B cell (primary cell): ENCODE measurements at regions not wholly inside any gene's neighbourhood (a gene's known extent, or its start where the extent isn't known, plus 50 kb on each side); places are given as distances from the start of the nearest gene placed in this dataset.

Experiments
- ATAC-seq: fragments of 200-7000 bp; cut with Tn5 transposase; one replicate; pipeline ENCODE4 v1.10.0; 2021; ENCODE audit warnings: low read depth, mild to moderate bottlenecking, moderate number of reproducible peaks, moderate library complexity
- CTCF ChIA-PET: fragments of 350-600 bp; sonication (Branson Sonifier 250); formaldehyde crosslinking; loops from one replicate; lab custom pipeline; 2021; ENCODE audit warnings: antibody characterized with exemption, inconsistent platforms; lab: Charles Lee
- POLR2A ChIA-PET: fragments of 350-600 bp; sonication (Branson Sonifier 250); formaldehyde crosslinking; loops from one replicate; lab custom pipeline; 2021; ENCODE audit warnings: antibody characterized with exemption; lab: Charles Lee
- DNase-seq: peaks from one replicate; pipeline ENCODE4 v3.0.0; 2013
- H2AFZ ChIP-seq: 2 replicates; pipeline ENCODE4 v1.6.1; 2012; ENCODE audit warnings: mild to moderate bottlenecking, low read depth, low read length; ENCODE audit not compliant: insufficient read depth, poor library complexity, severe bottlenecking
- H3K27ac ChIP-seq, 2 donors: 1 replicate in 1 of 2; 2 replicates in 1 of 2; pipeline ENCODE4 v1.5.1; 2012 to 2013; ENCODE audit warnings: low read length in 2 of 2, mild to moderate bottlenecking in 2 of 2, moderate library complexity in 1 of 2
- H3K27me3 ChIP-seq, 4 experiments: fragments of 200-600 bp in 1 of 4; sonication (generic) in 1 of 4; replicated peaks in 1 of 4; 1 replicate in 2 of 4; 2 replicates in 2 of 4; pipeline versions ENCODE4 v1.6.1 to v1.7.0; 2013 to 2016; ENCODE audit warnings: low read length in 3 of 4, mild to moderate bottlenecking in 2 of 4, mixed read lengths in 1 of 4, moderate library complexity in 1 of 4; ENCODE audit not compliant: insufficient read depth in 4 of 4, control insufficient read depth in 3 of 4; ENCODE audit errors: control extremely low read depth in 1 of 4
- H3K36me3 ChIP-seq, 2 experiments: replicated peaks in 1 of 2; 1 replicate in 1 of 2; 2 replicates in 1 of 2; pipeline versions ENCODE4 v1.6.1 to v1.7.1; 2013; ENCODE audit warnings: low read length in 1 of 2; ENCODE audit not compliant: insufficient read depth in 2 of 2, control insufficient read depth in 1 of 2; ENCODE audit errors: control extremely low read depth in 1 of 2, extremely low read depth in 1 of 2
- H3K4me1 ChIP-seq, 2 donors: fragments of 200-600 bp in 1 of 2; sonication (generic) in 1 of 2; 1 replicate in 1 of 2; 2 replicates in 1 of 2; pipeline versions ENCODE4 v1.5.1 to v1.6.1; 2013 to 2017; ENCODE audit warnings: low read length in 2 of 2; ENCODE audit not compliant: control insufficient read depth in 2 of 2, insufficient read depth in 2 of 2
- H3K4me2 ChIP-seq: replicated peaks from 2 replicates; pipeline ENCODE3; 2012; ENCODE audit warnings: mild to moderate bottlenecking, low read depth, low read length; ENCODE audit not compliant: poor library complexity, severe bottlenecking
- H3K4me3 ChIP-seq, 5 experiments: fragments of 200-600 bp in 1 of 5; sonication (generic) in 1 of 5; 1 replicate in 3 of 5; 2 replicates in 2 of 5; pipeline versions ENCODE4 v1.5.1 to v1.7.0; 2011 to 2016; ENCODE audit warnings: low read length in 4 of 5, mild to moderate bottlenecking in 4 of 5, low read depth in 2 of 5, control low read depth in 1 of 5, moderate library complexity in 1 of 5; ENCODE audit not compliant: insufficient read depth in 1 of 5; ENCODE audit errors: control extremely low read depth in 1 of 5, extremely low read depth in 1 of 5
- H3K79me2 ChIP-seq: fragments of 200-600 bp; sonication (generic); one replicate; pipeline ENCODE4 v1.6.0; 2016; ENCODE audit warnings: low read length; ENCODE audit not compliant: control insufficient read depth, insufficient read depth
- H3K9ac ChIP-seq: fragments of 200-600 bp; sonication (generic); 2 replicates; pipeline ENCODE4 v1.6.1; 2017; ENCODE audit warnings: mild to moderate bottlenecking, low read length, moderate library complexity
- H3K9me3 ChIP-seq, 3 donors: one replicate each; pipeline versions ENCODE4 v1.6.1 to v1.7.1; 2013; ENCODE audit warnings: low read length in 2 of 3; ENCODE audit not compliant: control insufficient read depth in 2 of 3, insufficient read depth in 1 of 3; ENCODE audit errors: control extremely low read depth in 1 of 3
- H4K20me1 ChIP-seq: 2 replicates; pipeline ENCODE4 v1.6.0; 2012; ENCODE audit warnings: mild to moderate bottlenecking, low read length; ENCODE audit not compliant: insufficient read depth, control insufficient read depth, poor library complexity, severe bottlenecking
- H3K27ac Mint-ChIP-seq: one replicate; pipeline ENCODE4 v1.8.0; 2021; ENCODE audit warnings: mixed read lengths
- H3K27me3 Mint-ChIP-seq: one replicate; pipeline ENCODE4 v1.8.0; 2021; ENCODE audit warnings: mixed read lengths
- H3K4me1 Mint-ChIP-seq: one replicate; pipeline ENCODE4 v1.8.0; 2021; ENCODE audit warnings: mixed read lengths
- H3K4me3 Mint-ChIP-seq: one replicate; pipeline ENCODE4 v1.8.0; 2021; ENCODE audit warnings: mixed read lengths
- H3K9me3 Mint-ChIP-seq: one replicate; pipeline ENCODE4 v1.8.0; 2022; ENCODE audit warnings: mixed read lengths; ENCODE audit not compliant: insufficient read depth
- EZH2 ChIP-seq: IDR thresholded peaks from 2 replicates; pipeline ENCODE4 v1.6.1; 2012; ENCODE audit warnings: borderline replicate concordance, low read depth, mild to moderate bottlenecking, moderate library complexity, low read length; ENCODE audit not compliant: insufficient read depth, poor library complexity, severe bottlenecking
- WGBS: methylation state at CpG from one replicate; pipeline ENCODE4 v1.1.5; 2013; ENCODE audit warnings: missing lambda C conversion rate; ENCODE audit not compliant: insufficient coverage; 5-methylcytosine and 5-hydroxymethylcytosine counted together
- intact Hi-C: fragments of 100-400 bp; cut with micrococcal nuclease; formaldehyde crosslinking; loops from one replicate; pipeline ENCODE4 v1.10.0; 2022
- TF ChIP-seq, protein P1 (sequence below): fragments of 200-600 bp; IDR thresholded peaks from one replicate; pipeline ENCODE4 v1.8.0; 2022; ENCODE audit warnings: antibody characterized with exemption, mild to moderate bottlenecking

DNA sequence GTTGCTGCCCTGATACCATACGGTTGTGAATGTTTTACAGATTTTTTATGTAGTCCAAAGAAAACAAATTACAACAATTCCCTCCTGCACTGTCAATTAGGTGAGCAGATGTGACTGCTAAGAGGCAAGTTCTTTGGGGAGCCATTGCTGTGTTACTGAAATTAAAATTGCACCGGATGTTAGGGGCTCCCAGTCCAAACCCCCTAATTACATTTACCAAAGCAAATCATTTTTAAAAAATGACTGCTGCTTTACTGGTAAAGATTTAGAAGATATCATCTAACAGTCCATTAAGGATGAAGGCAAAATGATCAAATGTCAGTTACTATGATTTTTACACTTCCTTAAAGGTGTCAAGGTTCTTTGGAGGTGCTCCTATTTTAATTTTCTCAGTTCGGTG lies 70.1 kb upstream of the CSRP2 start:
- H4K20me1 ChIP-seq: no peaks in the 10 kb centered on the region
- POLR2A ChIA-PET: no interaction called here
- no peaks in the 10 kb centered on the region for H3K36me3 ChIP-seq
- CTCF ChIA-PET: no interaction called here
- TF ChIP-seq EZH2: no peak
- TF ChIP-seq, protein P1, sequence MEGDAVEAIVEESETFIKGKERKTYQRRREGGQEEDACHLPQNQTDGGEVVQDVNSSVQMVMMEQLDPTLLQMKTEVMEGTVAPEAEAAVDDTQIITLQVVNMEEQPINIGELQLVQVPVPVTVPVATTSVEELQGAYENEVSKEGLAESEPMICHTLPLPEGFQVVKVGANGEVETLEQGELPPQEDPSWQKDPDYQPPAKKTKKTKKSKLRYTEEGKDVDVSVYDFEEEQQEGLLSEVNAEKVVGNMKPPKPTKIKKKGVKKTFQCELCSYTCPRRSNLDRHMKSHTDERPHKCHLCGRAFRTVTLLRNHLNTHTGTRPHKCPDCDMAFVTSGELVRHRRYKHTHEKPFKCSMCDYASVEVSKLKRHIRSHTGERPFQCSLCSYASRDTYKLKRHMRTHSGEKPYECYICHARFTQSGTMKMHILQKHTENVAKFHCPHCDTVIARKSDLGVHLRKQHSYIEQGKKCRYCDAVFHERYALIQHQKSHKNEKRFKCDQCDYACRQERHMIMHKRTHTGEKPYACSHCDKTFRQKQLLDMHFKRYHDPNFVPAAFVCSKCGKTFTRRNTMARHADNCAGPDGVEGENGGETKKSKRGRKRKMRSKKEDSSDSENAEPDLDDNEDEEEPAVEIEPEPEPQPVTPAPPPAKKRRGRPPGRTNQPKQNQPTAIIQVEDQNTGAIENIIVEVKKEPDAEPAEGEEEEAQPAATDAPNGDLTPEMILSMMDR: no peak
- no peaks in the 10 kb centered on the region for H3K27me3 ChIP-seq
- no peak overlapping the region for H3K4me3 Mint-ChIP-seq
- H3K4me3 ChIP-seq: no peak overlapping the region
- H3K79me2 ChIP-seq: no peaks in the 10 kb centered on the region
- WGBS: no CpG with 5 or more reads among the region's 3 CpGs
- intact Hi-C loops: no loop called here
- no peak overlapping the region for H3K4me2 ChIP-seq
- peaks cover 4% of the 10 kb centered on the region for H3K27me3 Mint-ChIP-seq
- DNase-seq (no peak), ATAC-seq (no peak)
- H3K4me1 Mint-ChIP-seq: no peaks in the 10 kb centered on the region
- H3K9ac ChIP-seq: no peak overlapping the region
- H3K9me3 Mint-ChIP-seq: no peaks in the 10 kb centered on the region
- H2AFZ ChIP-seq: no peak overlapping the region
- H3K27ac ChIP-seq: no peak overlapping the region
- H3K4me1 ChIP-seq: no peaks in the 10 kb centered on the region
- no peak overlapping the region for H3K27ac Mint-ChIP-seq
- H3K9me3 ChIP-seq: no peaks in the 10 kb centered on the region

DNA sequence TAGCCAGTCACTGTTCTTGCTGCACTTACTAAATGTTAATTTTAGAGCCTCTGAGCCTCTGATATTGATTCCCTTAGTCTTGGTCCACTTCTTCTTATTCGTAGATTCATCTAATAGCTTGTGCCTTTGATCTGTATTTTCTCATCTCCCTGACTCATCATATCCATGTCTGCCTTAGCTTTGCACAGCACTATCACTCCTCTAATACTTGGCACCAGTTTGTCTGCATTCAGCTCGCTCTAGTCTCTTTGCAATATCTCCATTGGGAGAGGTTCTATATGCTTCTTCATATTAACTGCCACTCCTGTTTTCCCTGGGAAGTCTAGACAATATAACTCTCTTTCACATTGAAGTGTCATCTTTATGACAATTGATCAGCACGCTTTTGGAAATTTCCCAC lies 68.5 kb upstream of the CSRP2 start:
- H3K9me3 Mint-ChIP-seq: no peaks in the 10 kb centered on the region
- H3K4me3 Mint-ChIP-seq: no peak overlapping the region
- DNase-seq (no peak), ATAC-seq (no peak)
- 60% methylated on average over 1 of the region's 3 CpGs for WGBS
- Histone ChIP-seq H2AFZ (no peak overlapping the region), H3K27me3 (no peaks in the 10 kb centered on the region), H3K9me3 (no peaks in the 10 kb centered on the region), H3K4me1 (no peaks in the 10 kb centered on the region), H3K36me3 (no peaks in the 10 kb centered on the region), H3K4me2 (no peak overlapping the region), H3K27ac (no peak overlapping the region), H3K79me2 (no peaks in the 10 kb centered on the region), H3K4me3 (no peak overlapping the region), H4K20me1 (no peaks in the 10 kb centered on the region), H3K9ac (no peak overlapping the region)
- H3K27ac Mint-ChIP-seq: no peak overlapping the region
- POLR2A ChIA-PET: no interaction called here
- CTCF ChIA-PET: no interaction called here
- intact Hi-C loops: no loop called here
- TF ChIP-seq, protein P1: no peak
- no peak for TF ChIP-seq EZH2
- peaks cover 4% of the 10 kb centered on the region for H3K27me3 Mint-ChIP-seq
- no peaks in the 10 kb centered on the region for H3K4me1 Mint-ChIP-seq
